Fibroblast of skin of abdomen (primary cell): ENCODE measurements at regions not wholly inside any gene's neighbourhood (a gene's known extent, or its start where the extent isn't known, plus 50 kb on each side); places are given as distances from the start of the nearest gene placed in this dataset.
A peak's percentile ranks its signal among the peaks of the same experiment; 100 is the strongest.

ENCODE experiments used
- DNase-seq: peaks from one replicate; pipeline ENCODE4 v3.0.0-alpha.2; 2013

- DNase-seq, result no peak
Observed at GRCh38 chr6:137353346-137353745, 134.2 kb upstream of the IFNGR1 start.

- DNase-seq, result no peak
Observed at GRCh38 chr6:137352859-137353258, 133.7 kb upstream of the IFNGR1 start.

GRCh38 chr6:137351890-137352289 is 132.7 kb upstream of the IFNGR1 start:
- no peak for DNase-seq

GRCh38 chr6:137350857-137351256 is 131.7 kb upstream of the IFNGR1 start:
- DNase-seq, result no peak

GRCh38 chr6:137349856-137350830 is 131.0 kb upstream of the IFNGR1 start:
- no peak for DNase-seq

- DNase-seq, result no peak
Observed at GRCh38 chr6:137348777-137349176, 129.6 kb upstream of the IFNGR1 start.

- DNase-seq, result no peak
Observed at GRCh38 chr6:137343241-137343640, 124.1 kb upstream of the IFNGR1 start.

GRCh38 chr6:137342607-137343190 is 123.5 kb upstream of the IFNGR1 start:
- no peak for DNase-seq

GRCh38 chr6:137341681-137342195 is 122.6 kb upstream of the IFNGR1 start:
- DNase-seq, result peak; percentile 80

GRCh38 chr6:137339929-137340559 is 120.9 kb upstream of the IFNGR1 start:
- DNase-seq, result no peak

- no peak for DNase-seq
Observed at GRCh38 chr6:137334884-137335283, 115.7 kb upstream of the IFNGR1 start.

GRCh38 chr6:137334094-137334493 is 114.9 kb upstream of the IFNGR1 start:
- DNase-seq, result no peak

- DNase-seq, result no peak
Observed at GRCh38 chr6:137332637-137333280, 113.6 kb upstream of the IFNGR1 start.

GRCh38 chr6:137323860-137324259 is 104.7 kb upstream of the IFNGR1 start:
- no peak for DNase-seq

- no peak for DNase-seq
Observed at GRCh38 chr6:137320271-137320670, 101.1 kb upstream of the IFNGR1 start.

- peak; percentile 4 for DNase-seq
Observed at GRCh38 chr6:137316626-137317025, 97.4 kb upstream of the IFNGR1 start.

GRCh38 chr6:137315081-137315480 is 95.9 kb upstream of the IFNGR1 start:
- no peak for DNase-seq

- peak; percentile 81 for DNase-seq
Observed at GRCh38 chr6:137313928-137314855, 95.0 kb upstream of the IFNGR1 start.

- no peak for DNase-seq
Observed at GRCh38 chr6:137313211-137313610, 94.0 kb upstream of the IFNGR1 start.

GRCh38 chr6:137311940-137312339 is 92.8 kb upstream of the IFNGR1 start:
- DNase-seq, result no peak

GRCh38 chr6:137309078-137309762 is 90.0 kb upstream of the IFNGR1 start:
- DNase-seq, result peak; percentile 70
